GM18508 (cell line): ENCODE measurements at regions not wholly inside any gene's neighbourhood (a gene's known extent, or its start where the extent isn't known, plus 50 kb on each side); places are given as distances from the start of the nearest gene placed in this dataset.

Source experiments
- ATAC-seq: cut with Tn5 transposase; IDR thresholded peaks from one replicate; pipeline ENCODE4 v1.9.1; 2021; ENCODE audit warnings: moderate number of reproducible peaks; ENCODE audit not compliant: insufficient read depth, unreplicated experiment

GRCh38 chr7:41038211-41038610, 664.7 kb downstream of the INHBA start:
- no peak for ATAC-seq

DNA sequence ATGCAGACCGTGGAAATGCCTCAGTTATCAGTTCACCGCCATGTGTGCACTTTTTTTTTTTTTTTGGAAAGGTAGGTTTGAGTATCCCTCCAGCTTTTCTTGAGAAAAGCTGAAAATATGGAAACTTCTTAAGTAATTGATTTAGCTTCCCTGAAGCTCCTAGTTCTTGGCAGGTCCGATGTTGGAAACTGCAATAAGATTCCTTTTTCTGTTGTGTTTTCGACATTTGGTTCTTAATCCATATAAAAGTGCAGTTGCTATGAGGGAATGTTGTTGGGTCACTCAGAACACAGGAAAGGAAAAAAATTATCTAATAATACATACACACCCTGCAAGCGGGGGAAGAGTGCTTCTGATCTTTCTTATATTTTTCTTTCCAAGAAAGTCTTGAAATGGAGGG, 665.2 kb downstream of the INHBA start:
- ATAC-seq = no peak

DNA sequence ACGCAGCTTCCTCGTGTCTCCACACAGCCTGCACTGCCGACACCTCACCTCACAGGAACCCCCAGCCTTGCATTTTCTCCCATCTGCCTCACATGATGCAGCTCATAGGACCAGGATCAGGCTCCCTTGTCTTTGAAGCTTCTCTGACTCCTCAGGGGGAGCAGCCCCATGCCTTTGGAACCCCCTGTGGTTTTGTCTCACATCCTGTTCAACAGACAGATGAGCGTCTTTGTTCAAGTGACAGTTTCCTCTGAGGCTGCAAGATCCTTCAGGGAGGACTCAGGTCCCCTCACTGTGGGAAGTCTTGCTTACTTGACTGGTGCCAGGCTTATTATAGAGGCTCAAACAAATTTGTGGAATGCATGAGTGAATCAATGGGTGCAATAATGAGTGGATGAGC, 667.1 kb downstream of the INHBA start:
- ATAC-seq = no peak

- ATAC-seq = no peak
Observed at GRCh38 chr7:41033500-41033899, 669.4 kb downstream of the INHBA start.

DNA sequence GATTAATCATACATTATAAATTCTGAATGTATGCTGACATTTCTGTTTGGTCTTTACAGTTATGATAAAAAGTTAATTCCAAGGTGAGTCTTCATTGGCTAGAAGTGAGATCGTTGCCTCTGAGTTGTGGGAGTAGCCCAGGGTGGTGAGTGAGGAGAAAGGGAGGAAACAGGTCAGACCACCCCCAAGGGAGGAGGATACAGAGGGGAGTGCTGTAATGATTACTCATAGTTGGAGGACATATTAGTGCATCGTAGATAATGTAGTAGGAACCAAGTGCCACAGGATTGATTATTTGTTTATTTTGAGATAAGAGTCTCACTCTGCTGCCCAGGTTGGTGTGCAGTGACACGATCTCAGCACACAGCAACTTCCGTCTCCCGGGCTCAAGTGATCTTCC, 672.2 kb downstream of the INHBA start:
- ATAC-seq = no peak

DNA sequence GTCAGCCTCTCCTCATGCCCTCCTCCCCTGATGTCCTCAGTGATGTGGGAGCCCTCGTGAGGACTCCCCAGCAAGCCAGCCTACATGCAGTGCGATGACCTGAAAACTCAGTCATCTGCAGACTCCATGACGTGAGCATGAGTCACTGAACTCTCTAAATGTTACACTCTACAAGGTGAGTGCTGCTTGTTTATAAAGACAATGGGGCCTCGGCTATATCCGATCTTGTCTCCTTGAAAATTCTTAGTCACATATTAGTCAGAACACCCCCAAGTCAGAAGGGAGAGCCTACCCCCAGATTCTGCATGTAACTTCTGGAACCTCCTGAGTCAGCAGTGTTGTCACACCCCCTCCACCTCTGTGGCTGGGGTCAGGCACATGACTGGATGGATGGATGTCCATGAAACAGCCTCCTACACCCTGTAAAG, 673.8 kb downstream of the INHBA start:
- ATAC-seq = no peak

DNA sequence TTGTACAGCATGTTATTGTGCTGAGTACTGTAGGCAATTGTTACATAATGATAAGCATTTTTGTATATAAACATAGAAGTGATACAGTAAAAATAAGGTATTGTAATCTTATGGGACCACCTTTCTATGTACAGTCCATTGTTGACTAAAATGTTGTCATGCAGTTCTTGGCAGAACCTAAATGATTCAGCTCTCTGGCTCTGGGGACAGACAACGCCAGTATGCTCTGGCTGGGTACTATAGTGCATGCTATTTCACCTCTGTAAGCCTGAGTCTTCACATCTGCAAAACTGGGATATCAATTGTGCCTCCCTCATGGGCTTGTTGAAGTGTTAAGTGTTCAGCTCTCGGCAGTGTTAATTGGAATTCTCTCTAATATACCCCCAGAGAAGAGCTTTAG, 674.3 kb downstream of the INHBA start:
- no peak for ATAC-seq

- no peak for ATAC-seq
Observed at GRCh38 chr7:41027428-41028115, 675.3 kb downstream of the INHBA start.

DNA sequence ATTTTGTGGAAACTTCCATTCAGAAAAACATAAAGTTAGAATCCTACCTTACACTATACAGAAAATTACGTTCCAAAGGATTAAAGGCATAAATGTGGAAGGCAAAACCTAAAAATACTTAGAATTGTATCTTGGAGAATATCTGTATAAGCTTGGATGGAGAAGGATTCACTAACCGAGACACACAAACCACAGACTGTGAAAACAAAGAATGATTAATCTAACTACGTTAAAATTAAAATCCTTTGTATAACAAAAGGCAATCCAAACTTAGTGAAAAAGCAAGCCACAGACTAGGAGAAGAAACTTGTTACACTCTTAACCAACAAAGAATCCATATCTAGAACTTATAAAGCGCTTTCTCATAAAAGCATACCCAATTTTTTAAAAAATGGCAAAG, 678.8 kb downstream of the INHBA start:
- no peak for ATAC-seq

DNA sequence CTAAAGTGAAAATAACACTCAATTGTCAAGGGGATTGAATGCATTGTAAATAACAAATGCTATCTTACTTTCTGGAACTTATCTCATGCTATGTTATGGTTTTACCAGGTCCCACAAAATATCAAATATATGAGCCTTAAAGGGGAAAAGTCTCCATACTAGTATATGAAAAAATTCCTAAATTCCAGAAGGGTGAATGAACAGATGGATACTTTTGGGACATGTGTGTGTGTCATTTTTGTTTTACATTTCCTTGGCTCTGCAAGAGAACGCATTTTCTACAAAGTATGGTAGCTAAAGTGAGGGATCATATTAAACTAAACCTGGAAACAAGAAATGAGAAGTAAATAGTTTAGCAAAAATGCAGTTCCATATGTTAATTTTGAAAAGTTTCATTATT, 682.8 kb downstream of the INHBA start:
- no peak for ATAC-seq

DNA sequence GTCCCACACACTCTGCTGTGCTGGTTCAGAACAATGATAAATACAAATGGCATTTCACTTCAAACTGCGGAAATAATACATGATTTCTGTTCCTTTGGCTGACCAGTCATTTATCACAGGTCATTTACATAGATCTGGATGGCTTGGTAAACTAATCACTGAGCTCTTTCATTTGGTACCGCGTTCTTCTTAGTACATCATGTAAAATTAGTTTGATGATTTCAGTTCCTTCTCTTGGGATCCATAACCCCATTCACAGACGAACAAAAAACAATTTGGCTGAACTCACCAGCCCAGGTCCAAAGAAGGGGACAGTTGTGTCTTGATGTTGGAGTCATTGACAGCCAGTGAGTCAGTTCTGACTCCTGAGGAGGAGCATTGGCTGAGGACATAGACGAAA, 689.8 kb downstream of the INHBA start:
- no peak for ATAC-seq

- no peak for ATAC-seq
Observed at GRCh38 chr7:41012041-41012440, 690.8 kb downstream of the INHBA start.

- no peak for ATAC-seq
Observed at GRCh38 chr7:41010967-41011366, 691.9 kb downstream of the INHBA start.

DNA sequence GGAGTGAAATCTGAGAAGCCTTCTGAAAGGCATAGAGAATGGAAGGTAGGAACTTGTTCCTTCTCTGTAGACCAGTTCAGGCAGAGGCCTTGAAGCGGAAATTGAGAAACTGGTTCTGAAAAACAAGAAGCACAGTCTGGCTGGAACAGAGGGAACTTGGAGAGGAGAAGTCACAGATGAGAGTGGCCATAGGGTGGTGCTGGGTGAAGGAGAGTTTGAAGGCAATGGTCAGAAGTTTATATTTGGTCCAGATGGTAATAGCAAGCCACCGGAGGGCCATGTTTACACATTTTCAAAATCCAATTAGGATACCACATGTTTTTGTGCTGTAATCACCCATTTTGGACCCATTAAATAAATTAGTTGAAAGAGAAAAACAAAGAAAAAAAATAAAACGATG, 692.5 kb downstream of the INHBA start:
- no peak for ATAC-seq

DNA sequence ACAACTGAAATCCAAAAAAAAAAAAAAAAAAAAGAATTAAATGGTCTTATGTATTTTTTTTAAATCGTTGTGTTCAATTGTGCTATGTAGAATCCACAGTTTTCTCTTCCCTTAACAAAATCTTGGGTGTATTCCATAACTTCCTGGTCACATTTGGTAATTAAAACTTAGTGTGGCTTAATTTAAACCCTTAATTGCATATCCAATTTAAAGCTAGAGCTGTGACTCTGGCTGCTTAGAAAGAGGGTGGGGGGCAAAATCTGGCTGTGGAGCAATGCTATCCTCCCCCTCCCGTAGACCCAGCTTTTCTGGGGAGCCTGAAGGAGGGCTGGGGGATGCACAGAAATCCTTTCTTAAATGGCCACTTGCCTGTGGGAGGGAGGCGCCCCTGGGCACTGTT, 695.1 kb downstream of the INHBA start:
- no peak for ATAC-seq

- no peak for ATAC-seq
Observed at GRCh38 chr7:41007351-41007751, 695.5 kb downstream of the INHBA start.

- ATAC-seq = no peak
Observed at GRCh38 chr7:41006306-41006995, 696.4 kb downstream of the INHBA start.

DNA sequence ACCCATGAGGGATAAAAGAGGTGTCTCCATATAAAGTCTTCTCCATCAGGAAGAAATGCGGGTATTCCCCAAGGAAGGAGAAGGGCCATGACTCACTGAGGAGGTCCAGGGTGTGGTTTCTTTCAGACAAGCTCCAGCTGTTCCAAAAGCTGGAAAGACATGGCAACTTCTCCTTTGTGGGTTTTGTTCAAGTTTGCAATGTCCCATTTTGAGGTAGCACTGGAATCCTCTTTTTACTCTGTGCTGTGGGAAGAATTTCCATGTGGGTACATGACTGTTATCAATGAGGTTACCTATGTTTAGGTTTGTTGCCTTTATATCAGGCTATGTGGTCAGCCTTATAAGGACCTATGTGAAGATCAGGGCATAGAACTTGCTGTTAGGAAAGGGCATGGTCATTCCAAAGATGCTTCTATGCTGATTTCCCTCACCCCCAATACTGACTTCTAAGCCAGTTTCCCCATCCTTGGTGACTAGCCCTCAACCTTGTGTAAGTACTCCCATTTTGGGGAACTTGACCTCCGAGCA, 697.5 kb downstream of the INHBA start:
- ATAC-seq = no peak

- ATAC-seq = no peak
Observed at GRCh38 chr7:41003977-41004376, 698.9 kb downstream of the INHBA start.

DNA sequence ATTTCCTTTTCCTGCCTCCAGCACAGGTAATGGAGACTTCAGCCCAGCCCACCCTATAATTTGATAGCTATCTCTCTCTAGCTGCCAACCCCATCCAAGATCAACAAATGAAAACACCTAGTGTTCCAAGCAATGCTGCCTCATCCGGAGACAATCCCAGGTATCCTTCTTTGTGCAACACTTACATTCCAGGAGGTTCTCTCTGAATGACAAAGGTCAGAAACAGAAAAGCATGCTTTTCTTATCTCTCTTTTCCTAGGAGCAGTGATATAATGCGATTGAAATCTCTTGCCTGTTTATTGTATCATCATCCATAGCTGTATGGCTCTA, 699.3 kb downstream of the INHBA start:
- ATAC-seq = no peak

GRCh38 chr7:41002741-41003610, 699.9 kb downstream of the INHBA start:
- ATAC-seq = no peak
